LHCN-M2 (cell line): ENCODE measurements at regions not wholly inside any gene's neighbourhood (a gene's known extent, or its start where the extent isn't known, plus 50 kb on each side); places are given as distances from the start of the nearest gene placed in this dataset.
"Not testable (repeated sequence)": the region's sequence is repeated elsewhere in the genome, so short reads cannot be mapped to it uniquely, and the experiment has no call there.

Experiments
- DNase-seq: peaks from one replicate; pipeline ENCODE4 v3.0.0-alpha.2; 2012; ENCODE audit warnings: low read depth

DNA sequence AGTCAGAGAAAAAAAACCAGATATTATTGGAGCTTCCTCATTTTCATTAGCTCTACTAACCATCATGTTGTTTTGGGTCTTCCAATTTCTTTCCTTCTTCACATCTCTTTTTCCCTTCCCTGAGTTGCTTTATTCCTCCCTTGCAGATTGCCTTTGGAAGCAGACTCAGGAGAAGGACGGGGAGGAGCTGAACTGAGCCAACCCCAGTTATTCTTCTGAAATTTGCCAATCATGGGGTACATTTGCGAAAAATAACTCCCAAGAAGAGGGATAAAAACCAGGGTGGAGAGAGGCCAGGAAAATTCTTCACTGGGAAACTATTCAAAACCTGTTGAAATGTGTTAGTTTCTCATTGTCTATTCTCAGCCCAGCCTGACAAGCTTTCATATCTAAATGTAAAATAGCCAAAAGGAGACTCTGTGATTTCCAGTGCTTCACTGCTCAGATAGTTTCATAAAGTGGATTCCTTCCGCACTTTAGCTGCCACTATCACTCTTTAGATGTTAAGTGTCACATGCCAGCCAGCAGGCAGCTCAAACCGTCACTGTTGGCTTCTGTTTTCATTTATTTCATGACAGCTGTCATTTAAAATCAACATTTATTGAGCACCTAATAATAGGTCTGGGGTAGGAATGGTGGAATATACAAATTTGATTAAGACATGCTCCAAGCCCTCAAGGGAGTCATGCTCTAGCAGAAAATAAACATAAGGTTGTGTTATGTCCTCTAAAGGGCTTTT lies 204.5 kb downstream of the SREK1 start:
- no peak for DNase-seq

DNA sequence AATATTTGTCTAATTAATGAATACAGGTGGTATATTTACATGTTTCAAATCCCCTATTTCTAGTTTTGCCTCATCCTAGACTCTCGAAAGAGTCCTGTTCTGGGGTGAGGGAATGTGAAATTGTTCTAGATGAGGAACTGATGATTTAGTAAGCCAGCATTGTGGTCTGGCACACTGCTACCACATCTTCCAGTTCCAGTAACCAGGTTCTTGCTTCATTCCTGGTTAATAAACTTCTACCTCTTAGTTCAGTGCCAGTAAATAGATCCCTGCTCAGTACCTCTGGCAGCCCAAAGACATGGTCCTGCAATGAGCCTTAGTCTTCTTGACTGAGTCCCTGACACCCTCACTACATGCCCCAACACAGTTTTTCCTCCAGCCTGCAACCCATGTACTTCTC lies 207.7 kb downstream of the SREK1 start:
- no peak for DNase-seq

DNA sequence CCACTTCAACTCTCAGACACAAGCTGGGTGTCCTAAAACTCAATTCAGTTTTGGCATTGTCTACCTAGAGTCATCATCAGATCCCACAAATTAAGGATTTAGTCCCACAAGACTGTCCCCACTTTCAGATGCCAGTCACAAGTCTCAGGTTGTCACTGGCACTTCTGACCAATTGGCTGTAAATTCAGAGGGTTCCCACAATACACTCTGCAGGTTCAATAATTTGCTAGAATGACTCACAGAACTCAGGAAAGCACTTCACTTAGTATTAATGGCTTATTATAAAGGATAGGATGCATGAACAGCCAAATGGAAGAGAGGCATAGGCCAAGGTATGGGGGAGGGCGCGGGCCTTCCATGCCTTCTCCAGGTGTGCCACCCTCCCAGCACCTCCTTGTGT lies 209.1 kb downstream of the SREK1 start:
- DNase-seq, result no peak

GRCh38 chr5:66354422-66354821 lies 210.3 kb downstream of the SREK1 start:
- DNase-seq, result no peak

- no peak for DNase-seq
Measured at GRCh38 chr5:66356011-66356565, 212.0 kb downstream of the SREK1 start.

DNA sequence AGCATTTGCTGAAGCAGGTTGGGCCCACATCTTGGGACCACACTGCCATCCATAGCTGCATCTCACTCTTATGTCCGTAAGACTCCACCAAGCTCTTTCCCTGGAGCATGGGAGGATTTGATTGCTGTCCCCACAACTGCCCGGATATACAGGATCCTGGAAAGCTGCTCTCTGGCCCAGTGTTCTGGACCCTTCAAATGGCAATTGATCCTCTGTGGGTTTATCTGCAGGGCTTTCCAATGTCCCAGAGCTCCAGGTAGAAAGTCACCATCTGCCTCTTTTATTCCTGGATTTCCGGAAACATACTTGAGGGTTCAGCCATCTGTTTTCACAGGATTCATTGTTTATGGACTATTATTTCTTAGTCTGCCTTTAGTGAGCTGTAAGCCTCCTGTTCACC lies 214.6 kb downstream of the SREK1 start:
- DNase-seq, result no peak

DNA sequence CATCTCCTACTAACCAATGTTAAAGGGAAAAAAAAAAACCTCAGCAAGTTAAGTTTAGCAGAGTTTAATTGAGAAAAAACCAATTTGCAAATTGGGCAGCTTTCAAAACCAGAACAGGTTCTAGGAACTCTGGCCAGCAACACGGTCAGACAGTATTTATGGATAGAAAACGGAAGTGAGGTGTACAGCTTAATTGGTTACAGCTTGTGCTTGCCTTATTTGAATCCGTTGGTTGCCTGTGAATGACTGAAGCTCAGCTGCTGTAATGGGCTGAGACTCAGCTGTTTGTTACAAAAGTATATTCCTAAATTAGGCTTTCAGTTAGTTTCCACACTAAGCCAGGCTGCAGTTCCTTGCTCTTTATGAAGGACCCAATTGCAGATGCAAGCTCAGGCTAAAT lies 217.0 kb downstream of the SREK1 start:
- no peak for DNase-seq

GRCh38 chr5:66362046-66362445 lies 217.9 kb downstream of the SREK1 start:
- no peak for DNase-seq

DNA sequence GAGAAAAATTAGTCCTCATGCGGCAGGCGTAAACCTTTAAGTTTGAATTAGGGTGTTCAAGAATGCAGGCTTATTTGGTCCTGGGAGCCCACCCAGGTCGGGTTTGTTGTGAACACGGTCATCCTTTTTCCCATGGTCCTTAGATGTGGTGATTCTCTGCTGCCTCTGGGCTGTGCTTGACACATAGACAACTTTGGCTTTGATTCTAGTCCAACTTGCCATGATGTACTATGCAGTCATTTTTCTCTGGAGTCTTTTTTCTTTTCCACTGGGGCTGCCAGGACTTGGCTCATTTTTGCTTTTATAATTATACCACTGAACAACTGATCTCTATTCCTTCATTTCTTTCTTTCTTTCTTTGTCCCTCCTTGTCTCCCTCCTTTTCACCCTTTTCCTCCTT lies 218.6 kb downstream of the SREK1 start:
- no peak for DNase-seq

DNA sequence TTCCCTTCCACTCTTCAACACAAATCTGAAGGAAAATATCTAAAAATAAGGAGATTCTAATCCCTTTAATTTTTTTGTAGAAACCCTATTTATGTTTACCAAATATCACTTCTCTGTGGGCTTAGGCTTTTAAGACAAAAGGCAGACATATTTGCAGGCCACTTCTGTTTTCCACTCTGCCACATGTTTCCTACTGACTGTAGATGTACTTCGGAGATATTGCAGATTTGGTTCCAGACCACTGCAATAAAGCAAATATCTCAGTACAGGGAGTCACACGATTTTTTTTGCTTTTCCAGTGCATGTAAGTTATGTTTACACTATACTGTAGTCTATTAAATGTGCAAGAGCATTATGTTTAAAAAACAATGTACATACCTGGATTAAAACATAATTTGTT lies 219.0 kb downstream of the SREK1 start:
- DNase-seq, result no peak

GRCh38 chr5:66364186-66364585 lies 220.1 kb downstream of the SREK1 start:
- DNase-seq, result no peak

DNA sequence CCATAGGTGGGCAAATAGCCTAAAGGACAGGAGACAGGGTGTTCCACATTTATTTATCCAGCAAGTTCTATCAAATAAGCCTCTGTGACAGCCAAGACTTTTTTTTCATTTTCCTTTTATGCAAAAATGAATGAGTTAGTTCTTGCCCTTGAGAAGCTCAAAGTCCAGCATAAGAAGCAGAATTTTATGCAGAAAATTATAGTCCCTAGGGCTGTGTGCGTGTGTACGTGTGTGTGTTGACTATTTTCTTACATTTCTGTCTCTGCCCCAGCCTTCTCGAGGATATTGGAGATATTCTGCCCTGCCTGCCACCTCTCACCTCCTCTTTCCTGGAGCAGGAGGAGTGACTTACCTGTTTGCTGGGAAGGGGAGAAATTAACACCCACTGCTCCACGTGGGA lies 221.9 kb downstream of the SREK1 start:
- no peak for DNase-seq

GRCh38 chr5:66367814-66368541 lies 223.9 kb downstream of the SREK1 start:
- no peak for DNase-seq

DNA sequence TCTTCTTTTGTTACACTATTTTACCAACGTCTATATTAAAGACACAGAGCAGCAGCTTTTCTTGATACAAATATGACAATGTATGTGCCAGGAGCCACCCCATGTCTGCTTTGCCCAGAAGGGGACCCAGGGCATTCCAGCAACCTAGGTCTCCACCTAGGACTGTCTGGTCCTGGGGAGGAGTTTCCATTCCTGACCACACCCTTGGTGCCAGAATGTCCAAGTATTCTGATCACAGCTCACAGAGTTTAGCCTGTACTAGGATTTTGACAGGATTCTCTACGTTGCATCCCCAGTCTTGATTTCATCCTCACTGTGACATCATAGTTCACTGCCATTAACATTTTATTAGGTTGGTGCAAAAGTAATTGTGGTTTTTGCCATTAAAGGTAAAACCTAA lies 224.7 kb downstream of the SREK1 start:
- no peak for DNase-seq

- DNase-seq, result no peak
Measured at GRCh38 chr5:66377747-66378146, 218.4 kb upstream of the MAST4 start.

- DNase-seq, result no peak
Measured at GRCh38 chr5:66378407-66378806, 217.8 kb upstream of the MAST4 start.

GRCh38 chr5:66382152-66382551 lies 214.0 kb upstream of the MAST4 start:
- DNase-seq, result no peak

- not testable (repeated sequence) for DNase-seq
Measured at GRCh38 chr5:66405145-66405544, 191.0 kb upstream of the MAST4 start.

DNA sequence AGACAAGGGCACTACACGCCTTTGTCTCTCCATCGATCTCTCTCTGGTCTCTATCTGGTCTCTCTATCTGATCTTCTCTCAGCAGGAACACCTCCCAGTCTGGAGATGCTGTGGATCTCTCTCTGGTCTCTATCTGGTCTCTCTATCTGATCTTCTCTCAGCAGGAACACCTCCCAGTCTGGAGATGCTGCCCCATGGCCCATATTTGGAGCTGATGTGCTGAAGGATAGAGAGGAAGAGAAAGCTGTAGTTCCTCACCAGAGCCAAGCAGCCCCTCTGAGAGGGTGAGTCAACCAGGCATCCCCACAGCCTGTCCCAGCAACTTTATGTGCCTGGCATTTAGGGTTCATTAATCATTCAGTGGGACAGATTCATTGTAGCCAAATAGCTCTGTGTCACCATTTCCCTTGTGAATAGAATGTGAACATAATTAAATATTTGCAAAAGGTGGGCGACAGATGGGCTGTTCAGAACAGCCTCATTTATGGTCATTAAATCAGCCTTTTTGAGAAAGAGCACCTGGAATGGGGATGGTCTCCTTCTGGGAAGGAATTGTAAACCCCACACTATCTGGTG lies 189.3 kb upstream of the MAST4 start:
- DNase-seq, result no peak

DNA sequence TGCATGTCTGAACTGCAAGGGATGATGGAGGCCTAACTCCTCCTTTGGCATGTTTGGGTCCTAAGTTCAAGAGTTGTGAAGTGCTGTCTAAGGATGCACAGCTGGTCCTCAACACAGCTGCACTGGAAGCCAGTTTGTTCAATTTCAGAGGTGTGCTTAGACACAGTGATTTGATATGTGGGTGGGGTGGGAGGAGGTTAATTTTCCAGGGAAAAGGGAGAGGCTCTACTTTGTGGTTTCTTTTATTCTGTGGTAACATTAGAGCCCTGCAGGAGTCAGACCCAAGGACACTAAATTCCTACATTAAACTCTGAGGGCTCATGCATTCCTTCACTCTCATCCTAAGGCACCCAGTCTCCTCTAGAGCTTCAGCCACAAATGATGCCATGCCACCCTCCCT lies 188.4 kb upstream of the MAST4 start:
- no peak for DNase-seq

- DNase-seq, result no peak
Measured at GRCh38 chr5:66408576-66408975, 187.6 kb upstream of the MAST4 start.

GRCh38 chr5:66410122-66410521 lies 186.1 kb upstream of the MAST4 start:
- DNase-seq, result no peak

DNA sequence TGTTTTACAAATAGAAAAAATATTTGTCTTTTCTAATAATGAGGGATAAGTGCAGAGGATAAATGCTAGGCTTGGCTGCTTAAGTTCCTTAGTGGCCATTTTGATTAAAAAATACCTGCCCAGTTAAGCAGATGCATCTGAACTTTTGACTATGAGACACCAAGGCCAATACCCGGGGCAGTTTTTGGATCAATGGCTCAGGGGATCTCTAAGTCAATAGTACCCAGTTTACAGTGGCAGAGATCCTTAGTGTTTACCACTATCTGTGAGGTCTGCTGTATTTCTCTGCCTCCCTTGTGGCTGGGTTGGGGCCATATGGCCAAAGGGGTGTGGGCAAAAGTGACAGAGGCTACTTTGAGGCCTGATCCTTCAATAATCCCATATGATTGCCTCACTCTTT lies 184.5 kb upstream of the MAST4 start:
- DNase-seq, result no peak
